NCI-H748 (cell line): ENCODE measurements at regions not wholly inside any gene's neighbourhood (a gene's known extent, or its start where the extent isn't known, plus 50 kb on each side); places are given as distances from the start of the nearest gene placed in this dataset.

Source experiments
- DNase-seq: peaks from one replicate; lab custom pipeline; 2025; ENCODE audit not compliant: unreplicated experiment; lab: John Stamatoyannopoulos, UW

DNA sequence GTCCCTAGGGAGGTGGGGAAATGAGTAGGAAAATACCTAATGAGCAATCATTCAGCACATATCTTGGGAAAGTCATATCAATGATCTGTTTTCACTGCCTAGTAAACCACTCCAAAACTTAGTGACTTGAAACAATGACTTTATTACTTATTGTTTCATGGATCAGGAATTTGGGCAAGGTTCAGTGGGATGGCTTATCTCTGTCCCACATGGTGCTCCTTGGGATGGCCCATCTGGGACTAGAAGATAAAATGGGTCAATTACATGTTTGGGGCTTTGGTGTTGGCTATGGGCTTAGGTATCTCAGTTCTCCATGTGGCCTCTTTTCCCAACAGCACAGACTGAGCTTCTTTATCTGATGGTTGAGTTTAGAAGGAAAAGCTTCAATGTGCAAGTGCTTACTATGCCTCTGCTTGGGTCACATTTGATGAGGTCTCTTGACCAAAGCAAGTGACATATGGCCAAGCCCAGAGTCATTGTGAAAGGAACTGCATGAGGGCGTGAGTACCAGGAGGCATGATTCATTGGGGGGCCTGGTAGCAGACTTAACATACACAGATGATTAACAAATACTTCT, 218.1 kb upstream of the TNP1 start:
- DNase-seq, result no peak

DNA sequence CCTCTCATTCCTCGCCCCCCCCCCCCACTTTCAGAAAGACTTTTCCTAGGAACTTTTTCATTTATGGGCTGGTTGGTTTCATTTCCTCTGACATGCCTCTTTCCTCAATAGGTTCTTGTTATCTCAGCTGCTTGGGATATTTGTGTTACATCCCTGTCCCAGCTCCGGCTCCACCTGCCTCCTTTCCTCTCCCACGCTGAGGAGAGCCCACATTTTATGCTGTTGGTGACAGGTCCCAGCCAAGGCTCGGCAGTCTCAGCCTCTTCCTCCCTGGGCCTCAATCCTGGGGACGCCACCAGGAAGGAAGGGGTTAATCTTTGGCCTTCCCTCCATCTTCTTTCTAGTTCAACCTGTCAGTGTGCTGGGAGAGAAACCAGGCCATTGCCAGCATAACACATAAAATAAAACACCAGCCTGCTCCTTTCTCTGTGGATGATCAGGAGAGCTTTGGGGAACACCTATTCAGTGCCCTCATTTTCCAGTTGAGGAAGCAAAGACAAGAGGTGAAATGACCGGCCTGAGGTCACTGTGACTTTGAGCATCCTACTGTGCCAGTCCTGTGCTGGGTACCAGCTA, 216.9 kb upstream of the TNP1 start:
- DNase-seq, result no peak

DNA sequence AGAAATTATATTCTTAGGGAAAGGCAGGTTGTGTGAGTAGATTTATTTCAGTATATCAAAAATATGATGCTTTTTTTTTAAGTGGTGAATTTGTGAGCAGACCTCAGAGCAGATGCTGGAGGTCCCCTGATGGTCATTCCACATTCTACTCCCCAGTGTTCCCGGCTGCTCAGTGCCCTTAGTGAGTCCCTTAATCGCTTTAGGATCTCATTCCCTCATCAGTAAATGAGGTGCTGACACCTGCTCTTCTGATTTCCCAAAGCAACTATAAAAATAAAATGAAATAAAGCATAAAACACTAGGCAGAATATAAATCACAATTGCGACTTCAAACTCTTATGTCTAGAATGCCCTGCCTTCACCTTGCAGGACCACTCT, 216.2 kb upstream of the TNP1 start:
- DNase-seq, result no peak

DNA sequence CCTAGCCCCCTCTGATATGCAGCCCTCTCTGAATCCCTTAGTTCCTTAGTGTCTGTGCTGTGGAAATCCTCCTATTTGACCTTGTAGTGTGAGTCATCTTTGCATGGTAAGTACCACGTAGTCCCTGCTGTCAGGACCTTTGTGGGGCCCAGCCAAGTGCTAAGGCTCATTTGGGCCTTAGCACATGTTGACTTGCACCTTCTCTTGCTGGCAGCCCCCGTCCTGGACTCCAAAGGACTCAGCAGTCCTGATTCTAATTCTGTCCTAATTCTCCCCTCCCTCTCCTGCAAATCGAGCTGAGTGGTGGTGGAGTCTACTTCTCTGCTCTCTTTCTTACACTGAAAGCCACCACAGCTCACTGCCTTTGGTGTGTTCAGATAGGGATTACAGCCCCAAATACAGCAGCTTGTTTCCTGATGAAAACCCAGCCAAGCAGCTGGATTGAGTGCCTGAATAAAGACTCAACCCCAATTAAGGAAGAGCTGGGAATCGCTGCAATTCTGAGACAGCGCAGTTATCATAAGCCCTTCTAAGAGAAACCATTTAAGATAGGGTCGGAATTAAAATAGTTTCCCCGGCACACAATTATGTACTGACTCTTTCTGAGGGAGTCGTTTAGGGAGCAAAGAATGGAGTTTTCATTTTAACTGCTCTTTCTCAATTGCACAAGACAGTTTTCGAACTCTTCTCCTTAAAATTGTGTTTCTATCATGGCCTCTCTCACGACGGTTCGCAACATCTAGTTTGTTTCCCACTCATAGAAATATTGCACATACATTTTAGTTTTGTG, 215.6 kb upstream of the TNP1 start:
- no peak for DNase-seq

DNA sequence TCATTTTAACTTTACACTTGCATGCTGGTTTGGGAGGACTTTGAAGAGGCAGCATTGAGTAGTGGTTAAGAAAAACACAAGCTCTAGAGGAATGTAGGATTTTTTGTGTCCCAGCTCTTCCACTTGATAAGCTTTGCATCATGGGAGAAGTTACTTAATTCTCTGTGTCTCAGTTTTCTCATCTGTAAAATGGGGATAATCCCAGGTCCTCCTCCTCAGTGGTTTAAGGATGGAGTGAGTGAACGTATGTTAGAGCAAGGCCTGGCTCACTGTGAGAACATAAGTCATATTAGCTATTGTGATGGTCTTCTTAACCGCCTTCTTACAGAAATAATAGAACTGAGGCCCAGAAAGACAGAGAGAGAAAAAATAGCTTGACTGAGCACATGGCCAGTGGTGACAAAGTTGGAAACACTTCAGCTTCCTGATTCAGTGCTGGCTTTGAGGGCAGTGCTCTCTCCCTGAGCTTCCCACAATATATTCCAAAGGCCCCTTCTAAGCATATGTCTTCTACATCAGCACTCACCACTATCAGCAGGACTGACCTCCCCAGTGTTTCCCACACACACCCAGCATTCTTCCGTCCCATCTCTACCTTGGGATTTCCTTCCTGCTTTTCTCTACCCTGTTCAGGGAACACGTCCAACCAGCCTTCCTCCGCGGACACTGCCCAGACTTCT, 214.9 kb upstream of the TNP1 start:
- no peak for DNase-seq

DNA sequence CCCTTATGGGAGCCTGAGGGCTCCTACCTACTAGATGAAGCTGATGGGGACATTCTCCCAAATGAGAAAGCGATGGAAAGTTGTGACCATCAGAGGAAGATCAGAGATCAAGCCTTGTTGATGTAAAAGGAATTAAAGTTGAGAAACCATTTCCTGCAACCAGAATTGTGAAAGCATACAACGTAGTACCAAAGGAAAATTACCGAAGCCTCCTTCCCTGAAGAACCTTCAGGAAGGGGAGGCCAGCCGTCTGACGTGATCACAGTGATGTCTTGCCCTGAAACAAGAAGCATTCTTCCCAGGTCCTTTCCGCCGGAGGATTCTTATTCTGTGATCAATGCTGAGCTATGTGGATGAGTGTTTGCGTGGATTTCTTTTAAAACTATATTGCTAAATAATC, 211.6 kb upstream of the TNP1 start:
- no peak for DNase-seq

DNA sequence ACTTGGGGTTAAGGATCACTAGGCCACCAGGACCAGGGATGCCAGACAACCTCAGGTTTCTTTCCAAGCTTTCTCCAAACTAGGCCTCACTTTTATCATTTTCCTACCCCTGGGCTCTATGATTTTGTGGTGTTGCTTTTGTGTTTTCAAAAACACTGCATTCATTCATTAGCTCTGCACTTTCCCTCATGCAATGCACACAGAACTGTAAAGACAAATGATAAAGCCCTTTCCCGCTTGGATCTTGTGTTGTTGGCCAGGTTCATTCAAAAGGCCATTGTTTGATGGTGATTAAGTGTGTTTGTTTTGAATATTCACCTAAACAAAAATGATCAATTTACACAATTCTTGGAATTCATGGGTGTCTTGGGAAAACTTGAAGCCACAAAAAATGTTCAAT, 210.7 kb upstream of the TNP1 start:
- no peak for DNase-seq

DNA sequence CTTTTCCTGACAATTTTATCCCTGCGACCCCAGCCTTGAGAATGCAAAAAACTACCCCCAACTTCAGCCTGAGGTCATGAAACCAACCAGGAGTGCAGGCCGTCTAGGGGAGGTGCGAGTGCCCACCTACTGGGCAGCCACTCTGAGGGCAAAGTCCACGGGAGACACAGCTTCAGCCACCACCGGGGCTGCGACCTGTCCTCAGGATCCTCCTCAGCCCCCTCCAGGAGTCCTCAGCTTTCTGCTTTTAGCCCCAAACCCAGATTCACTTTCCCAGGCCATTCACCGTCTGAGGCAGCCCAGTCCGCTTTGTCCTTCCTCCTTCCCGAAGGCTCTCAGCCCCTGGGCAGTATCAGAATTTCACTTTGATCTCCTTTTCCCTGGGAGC, 210.2 kb upstream of the TNP1 start:
- no peak for DNase-seq

DNA sequence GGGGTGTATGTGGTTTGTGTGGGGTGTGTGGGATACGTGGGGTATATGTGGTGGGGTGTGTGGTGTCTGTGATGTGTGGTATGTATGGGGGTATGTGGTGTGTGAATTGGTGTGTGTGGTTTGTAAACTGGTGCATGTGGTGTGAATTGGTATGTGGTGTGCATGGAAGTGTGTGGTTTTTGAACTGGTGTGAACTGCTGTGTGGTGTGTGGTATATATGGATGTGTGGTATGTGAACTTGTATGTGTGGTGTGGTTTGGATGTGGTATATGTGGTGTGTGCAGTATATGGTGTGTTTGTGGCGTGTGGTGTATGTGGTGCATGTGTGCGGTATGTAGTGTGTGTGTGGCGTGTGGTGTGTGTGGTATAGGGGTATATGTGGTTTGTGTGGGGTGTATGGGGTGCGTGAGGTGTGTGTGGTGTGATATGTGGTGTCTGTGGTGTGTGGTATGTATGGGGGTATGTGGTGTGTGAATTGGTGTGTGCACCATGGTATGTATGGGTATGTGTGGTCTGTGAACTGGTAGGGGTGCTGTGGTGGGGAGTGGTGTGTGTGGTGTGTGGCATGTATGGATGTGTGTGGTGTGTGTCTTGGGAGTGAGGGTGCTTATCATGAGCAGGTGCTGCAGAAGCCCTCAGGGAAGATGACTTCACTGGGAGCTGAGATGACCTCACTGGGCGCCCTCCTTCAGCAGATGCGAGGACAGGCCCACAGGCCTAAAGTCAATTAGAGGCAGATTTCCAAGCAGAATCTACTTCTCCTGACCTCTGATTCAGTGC, 209.6 kb upstream of the TNP1 start:
- DNase-seq, result no peak

DNA sequence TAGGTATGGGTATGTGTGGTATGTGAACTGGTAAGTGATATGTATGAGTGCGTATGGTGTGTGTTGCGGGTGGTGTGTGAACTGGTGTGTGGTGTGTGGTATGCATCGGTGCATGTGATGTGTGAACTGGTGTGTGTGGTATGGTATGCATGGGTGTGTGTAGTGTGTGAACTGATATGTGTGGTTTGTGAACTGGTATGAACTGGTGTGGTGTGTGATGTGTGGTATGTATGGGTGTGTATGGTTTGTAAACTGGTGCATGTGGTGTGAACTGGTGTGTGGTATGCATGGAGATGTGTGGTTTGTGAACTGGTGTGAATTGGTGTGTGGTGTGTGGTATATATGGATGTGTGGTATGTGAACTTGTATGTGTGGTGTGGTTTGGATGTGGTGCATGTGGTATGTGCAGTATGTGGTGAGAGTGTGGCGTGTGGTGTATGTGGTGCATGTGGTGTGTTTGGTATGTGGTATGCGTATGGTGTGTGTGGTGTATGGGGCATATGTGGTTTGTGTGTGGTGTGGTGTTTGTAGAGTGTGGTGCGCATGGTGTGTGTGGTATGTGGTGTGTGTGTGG, 208.9 kb upstream of the TNP1 start:
- no peak for DNase-seq

DNA sequence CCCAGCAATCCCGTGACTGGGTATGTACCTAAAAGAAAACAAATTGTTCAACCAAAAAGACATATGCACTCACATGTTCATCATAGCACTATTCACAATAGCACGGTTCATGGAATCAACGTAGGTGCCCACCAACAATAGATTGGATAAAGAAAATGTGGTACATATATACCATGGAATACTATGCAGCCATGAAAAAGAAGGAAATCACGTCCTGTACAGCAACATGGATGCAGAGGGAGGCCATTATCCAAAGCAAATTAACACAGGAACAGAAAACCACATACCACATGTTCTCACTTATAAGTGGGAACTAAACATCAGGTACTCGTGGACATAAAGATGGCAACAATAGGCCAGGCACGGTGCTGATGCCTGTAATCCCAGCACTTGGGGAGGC, 207.9 kb upstream of the TNP1 start:
- no peak for DNase-seq

DNA sequence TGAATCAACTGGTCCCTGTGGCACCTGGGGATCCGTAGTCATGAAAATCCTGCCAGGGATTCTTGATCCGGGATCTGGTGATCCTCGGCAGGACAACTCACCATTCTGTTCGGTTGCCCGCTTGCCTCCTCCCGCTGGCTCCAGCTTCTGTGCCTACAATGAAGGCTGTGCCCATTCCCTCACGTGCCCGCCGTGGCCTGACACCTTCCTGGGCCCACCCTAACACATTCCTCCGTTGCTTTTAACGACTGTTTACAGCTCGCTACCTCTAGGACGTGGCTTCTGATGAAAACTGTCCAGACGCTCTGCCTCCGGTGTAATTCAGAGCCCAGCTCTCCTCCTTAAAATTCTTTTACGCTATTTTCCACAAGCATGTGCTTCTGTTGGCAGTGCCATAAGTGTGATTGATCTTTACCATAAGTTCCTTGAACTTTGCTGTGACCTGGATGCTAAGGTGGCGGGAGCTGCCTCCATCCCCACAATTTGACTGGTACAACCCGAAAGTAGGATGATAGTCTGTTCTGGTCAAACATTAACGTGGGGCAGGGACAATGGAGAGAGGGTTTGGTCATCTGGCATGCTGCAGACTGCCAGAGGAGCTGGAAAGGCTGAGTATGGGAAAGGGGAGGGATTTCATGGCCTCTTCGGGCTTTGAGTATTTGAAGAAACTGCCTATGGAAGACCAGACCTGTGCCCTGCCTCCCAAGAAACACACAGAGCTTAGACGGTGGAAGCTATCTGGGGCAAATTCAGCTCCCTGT, 206.8 kb upstream of the TNP1 start:
- peak; percentile 26 for DNase-seq

DNA sequence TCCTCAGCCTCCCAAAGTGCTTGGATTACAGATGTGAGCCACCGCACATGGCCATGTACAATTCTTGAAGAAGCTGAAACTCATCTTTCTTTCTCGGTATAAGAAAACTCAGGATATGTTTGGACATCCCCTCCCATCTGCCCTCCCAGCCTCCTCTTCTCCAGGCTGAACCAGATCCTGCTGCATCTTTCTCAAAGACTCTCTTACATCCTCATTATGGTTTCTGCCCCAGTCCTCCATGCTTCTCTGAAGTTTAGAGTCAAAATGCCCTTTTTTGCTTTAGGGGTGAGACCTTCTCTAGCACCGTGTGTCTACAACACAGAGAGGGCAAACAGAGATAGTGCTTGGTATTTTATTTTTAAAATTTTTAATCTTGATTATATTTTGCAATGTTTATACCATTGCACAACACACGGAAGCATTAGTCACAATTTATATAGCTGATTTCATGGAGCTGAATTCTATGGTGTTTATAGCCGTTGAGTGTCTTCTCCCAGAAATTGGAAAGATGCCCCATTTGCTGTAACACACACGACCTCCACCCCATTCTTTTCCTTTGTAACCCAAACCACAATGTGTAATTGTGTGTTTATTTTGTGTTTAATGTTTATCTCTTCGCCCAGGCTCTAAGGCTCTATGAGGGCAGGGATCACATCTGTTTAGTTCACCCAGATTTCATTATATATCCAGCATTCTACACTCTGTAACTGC, 206.0 kb upstream of the TNP1 start:
- DNase-seq, result peak; percentile 63

DNA sequence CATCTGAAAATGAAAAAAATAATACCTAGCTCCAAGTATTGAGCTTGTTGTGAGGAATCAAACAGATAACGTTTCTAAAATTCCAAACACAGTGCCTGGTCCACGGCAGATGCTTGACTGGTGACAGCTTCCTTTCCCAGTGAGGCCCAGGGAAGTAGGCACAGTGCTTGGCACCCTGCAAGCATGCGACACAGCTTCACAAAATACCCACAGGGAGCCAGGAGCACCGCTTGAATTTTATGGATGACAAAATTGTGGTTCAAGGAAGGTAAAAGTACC, 205.1 kb upstream of the TNP1 start:
- DNase-seq, result no peak

DNA sequence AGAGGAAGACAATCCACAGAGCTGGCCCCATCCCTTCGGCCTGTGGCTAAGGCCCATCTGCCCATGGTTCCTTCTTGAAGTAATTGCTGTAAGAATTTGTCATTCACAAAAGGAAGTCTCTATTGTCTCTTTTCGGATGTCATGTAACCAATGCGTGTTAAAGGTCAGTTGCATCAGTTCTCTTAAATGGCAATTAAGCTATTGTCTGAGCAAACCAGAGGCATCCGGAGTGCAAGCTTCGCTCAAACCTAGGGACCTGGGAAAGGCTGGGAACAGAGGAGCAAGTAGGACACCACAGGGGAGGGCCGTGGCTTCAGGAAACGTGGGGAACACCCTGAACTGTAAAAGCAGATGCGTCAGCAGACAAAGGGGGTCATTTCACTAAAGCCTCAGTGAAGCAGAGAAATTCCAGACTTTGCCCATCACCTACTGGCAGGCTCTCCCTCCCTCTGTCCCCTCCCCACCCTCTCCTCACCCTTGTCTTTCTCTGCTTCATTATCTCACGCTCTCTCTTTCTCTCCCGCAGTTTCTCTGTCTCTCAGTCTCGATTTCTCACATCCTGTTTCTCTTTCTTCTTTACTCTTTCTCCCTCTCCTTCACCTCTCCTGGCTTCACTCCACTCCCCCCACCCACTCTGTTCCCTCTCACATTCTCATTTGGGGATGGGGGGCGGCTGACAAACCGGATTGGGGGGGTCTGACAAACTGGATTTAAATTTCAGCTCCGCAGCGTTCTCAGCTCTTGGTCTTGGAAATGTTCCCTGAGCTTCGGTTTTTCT, 204.6 kb upstream of the TNP1 start:
- no peak for DNase-seq

DNA sequence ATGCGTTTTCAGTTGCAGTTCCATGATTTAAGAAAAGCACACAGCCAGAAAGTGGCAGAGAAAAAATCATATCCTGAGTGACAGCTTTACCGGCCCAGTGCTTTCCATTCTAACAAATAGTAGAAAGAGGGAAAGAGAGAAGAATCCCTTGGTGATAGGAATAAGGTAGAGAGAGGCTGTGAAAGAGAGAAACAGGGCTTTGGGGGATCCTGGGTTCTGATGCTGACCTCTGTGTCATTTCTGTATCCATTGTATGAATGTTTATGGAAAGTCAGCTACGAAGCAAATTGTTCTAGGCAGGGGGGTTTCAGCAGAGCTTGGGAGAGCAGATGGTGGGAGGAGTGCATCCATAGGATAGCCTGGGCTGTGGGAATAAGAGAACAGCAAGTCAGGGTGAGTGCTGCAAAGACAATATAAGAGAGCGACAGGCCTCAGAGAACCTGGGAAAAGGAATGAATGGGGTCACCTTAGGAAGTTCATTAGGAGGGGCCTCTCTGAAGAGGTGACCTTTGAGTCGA, 203.4 kb upstream of the TNP1 start:
- DNase-seq, result no peak

DNA sequence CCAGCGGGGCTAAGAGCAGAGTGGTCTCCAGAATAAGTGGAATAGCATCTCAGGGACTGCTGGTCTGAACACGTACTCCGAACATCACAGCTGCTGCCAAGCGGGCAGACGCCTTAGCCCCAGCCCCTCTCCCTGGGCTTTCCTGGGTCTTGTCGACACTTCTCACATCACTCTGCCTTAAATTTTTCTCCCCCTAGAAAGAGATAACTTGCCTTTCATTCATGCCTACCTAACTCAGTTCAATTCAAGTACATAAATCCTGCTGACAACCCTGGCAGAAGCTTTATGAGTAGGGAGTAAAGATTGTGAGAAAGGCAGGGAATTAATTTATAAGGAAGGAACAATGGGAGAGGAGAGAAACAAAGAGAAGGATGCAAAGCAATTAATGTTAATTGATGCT, 202.9 kb upstream of the TNP1 start:
- DNase-seq, result no peak

DNA sequence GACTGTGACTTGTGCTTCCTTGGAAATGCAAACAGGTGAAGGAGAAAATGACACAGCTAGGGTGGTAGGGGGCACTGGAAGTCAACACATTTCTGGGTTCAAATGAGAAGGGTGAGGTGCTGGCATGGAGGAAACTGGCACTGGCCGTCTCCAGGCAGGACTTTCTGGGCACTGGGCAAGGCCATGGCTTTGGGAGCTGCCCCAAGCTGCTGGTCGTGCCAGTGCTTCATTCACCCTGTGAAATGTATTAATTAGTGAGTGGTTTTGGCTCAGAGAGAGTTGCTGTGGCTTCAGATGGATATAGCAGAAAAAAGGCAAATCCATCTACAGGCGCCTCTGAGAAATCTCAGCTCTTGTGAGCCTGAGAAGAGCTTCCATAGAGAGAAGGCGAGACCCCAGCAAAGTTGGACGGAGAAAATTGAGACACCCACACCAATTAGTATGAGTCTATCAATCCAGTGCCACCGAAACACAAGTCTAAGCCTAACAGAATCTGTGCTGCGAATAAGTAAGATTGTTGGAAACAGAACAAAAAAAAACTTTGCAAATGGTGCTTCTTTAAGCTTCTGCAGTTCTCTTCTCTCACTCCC, 202.1 kb upstream of the TNP1 start:
- DNase-seq, result no peak
